Immature natural killer cell (primary cell): ENCODE measurements at regions not wholly inside any gene's neighbourhood (a gene's known extent, or its start where the extent isn't known, plus 50 kb on each side); places are given as distances from the start of the nearest gene placed in this dataset.

Experiments used
- DNase-seq, 3 donors: peaks; one replicate each; pipeline ENCODE4 v3.0.0; 2022; ENCODE audit warnings: mixed read lengths in 1 of 3
- H3K27ac Mint-ChIP-seq, 6 donors: one replicate each; pipeline ENCODE4 v1.8.0; 2020; ENCODE audit warnings: mixed read lengths in 6 of 6, mild to moderate bottlenecking in 5 of 6, inconsistent platforms in 4 of 6, moderate library complexity in 3 of 6
- H3K27me3 Mint-ChIP-seq, 3 donors: one replicate each; pipeline ENCODE4 v1.8.0; 2020 to 2021; ENCODE audit warnings: low read depth in 3 of 3, mild to moderate bottlenecking in 3 of 3, mixed read lengths in 3 of 3, moderate library complexity in 3 of 3, inconsistent platforms in 1 of 3
- H3K36me3 Mint-ChIP-seq, 3 donors: one replicate each; pipeline ENCODE4 v1.8.0; 2020; ENCODE audit warnings: mixed read lengths in 3 of 3, inconsistent platforms in 2 of 3, mild to moderate bottlenecking in 2 of 3
- H3K4me1 Mint-ChIP-seq, 2 donors: one replicate each; pipeline ENCODE4 v1.8.0; 2020; ENCODE audit warnings: inconsistent platforms in 2 of 2, mild to moderate bottlenecking in 2 of 2, mixed read lengths in 2 of 2, moderate library complexity in 1 of 2
- H3K4me3 Mint-ChIP-seq, 5 donors: one replicate each; pipeline ENCODE4 v1.8.0; 2020; ENCODE audit warnings: mild to moderate bottlenecking in 5 of 5, mixed read lengths in 5 of 5, inconsistent platforms in 3 of 5, moderate library complexity in 3 of 5
- H3K9me3 Mint-ChIP-seq, 6 donors: one replicate each; pipeline ENCODE4 v1.8.0; 2020; ENCODE audit warnings: mild to moderate bottlenecking in 6 of 6, mixed read lengths in 6 of 6, inconsistent platforms in 4 of 6, moderate library complexity in 3 of 6

- Mint-ChIP-seq H3K27me3 (peaks cover 0 to 3% (median 2%) of the 10 kb centered on the region in 3 donors), H3K9me3 (peaks cover 0 to 6% (median 4%) of the 10 kb centered on the region in 6 donors), H3K4me3 (no peak overlapping the region), H3K4me1 (no peaks in the 10 kb centered on the region), H3K36me3 (no peaks in the 10 kb centered on the region), H3K27ac (no peak overlapping the region)
- DNase-seq, result no peak
These were observed 239.4 kb downstream of the PLPP3 start for GRCh38 chr1:56339786-56340465.

GRCh38 chr1:56339093-56339492, 240.3 kb downstream of the PLPP3 start:
- Mint-ChIP-seq H3K27me3 (peaks cover 0 to 3% (median 2%) of the 10 kb centered on the region in 3 donors), H3K27ac (no peak overlapping the region), H3K4me1 (no peaks in the 10 kb centered on the region), H3K36me3 (no peaks in the 10 kb centered on the region), H3K4me3 (no peak overlapping the region), H3K9me3 (peaks cover 0 to 4% (median 2%) of the 10 kb centered on the region in 6 donors)
- no peak for DNase-seq

GRCh38 chr1:56336982-56337381, 242.4 kb downstream of the PLPP3 start:
- H3K4me3 Mint-ChIP-seq, result no peak overlapping the region
- H3K36me3 Mint-ChIP-seq, result no peaks in the 10 kb centered on the region
- H3K27me3 Mint-ChIP-seq, result peaks cover 0 to 5% (median 2%) of the 10 kb centered on the region in 3 donors
- DNase-seq, result no peak
- no peaks in the 10 kb centered on the region for H3K4me1 Mint-ChIP-seq
- H3K27ac Mint-ChIP-seq, result no peak overlapping the region
- peaks cover 0 to 4% (median under 1%) of the 10 kb centered on the region in 6 donors for H3K9me3 Mint-ChIP-seq

- Mint-ChIP-seq H3K4me3 (no peak overlapping the region), H3K27ac (no peak overlapping the region), H3K36me3 (no peaks in the 10 kb centered on the region), H3K9me3 (no peaks in the 10 kb centered on the region), H3K27me3 (peaks cover 0 to 7% (median 0%) of the 10 kb centered on the region in 3 donors), H3K4me1 (no peaks in the 10 kb centered on the region)
- no peak for DNase-seq
These were observed 244.0 kb downstream of the PLPP3 start for GRCh38 chr1:56335394-56335793.

- H3K27ac Mint-ChIP-seq, result no peak overlapping the region
- no peak for DNase-seq
- no peaks in the 10 kb centered on the region for H3K9me3 Mint-ChIP-seq
- H3K27me3 Mint-ChIP-seq, result peaks cover 0 to 5% (median 0%) of the 10 kb centered on the region in 3 donors
- no peaks in the 10 kb centered on the region for H3K4me1 Mint-ChIP-seq
- H3K4me3 Mint-ChIP-seq, result no peak overlapping the region
- no peaks in the 10 kb centered on the region for H3K36me3 Mint-ChIP-seq
These were observed 245.3 kb downstream of the PLPP3 start for GRCh38 chr1:56334047-56334446.

GRCh38 chr1:56333461-56333860, 245.9 kb downstream of the PLPP3 start:
- Mint-ChIP-seq H3K4me3 (no peak overlapping the region), H3K27ac (no peak overlapping the region), H3K27me3 (peaks cover 0 to 5% (median 0%) of the 10 kb centered on the region in 3 donors), H3K4me1 (no peaks in the 10 kb centered on the region), H3K36me3 (no peaks in the 10 kb centered on the region), H3K9me3 (no peaks in the 10 kb centered on the region)
- no peak for DNase-seq

GRCh38 chr1:56331892-56332567, 247.3 kb downstream of the PLPP3 start:
- Mint-ChIP-seq H3K27me3 (peaks cover 0 to 5% (median 0%) of the 10 kb centered on the region in 3 donors), H3K9me3 (no peaks in the 10 kb centered on the region), H3K4me1 (no peaks in the 10 kb centered on the region), H3K36me3 (no peaks in the 10 kb centered on the region), H3K27ac (no peak overlapping the region), H3K4me3 (no peak overlapping the region)
- DNase-seq, result no peak

GRCh38 chr1:56331207-56331891, 248.0 kb downstream of the PLPP3 start:
- Mint-ChIP-seq H3K9me3 (no peaks in the 10 kb centered on the region), H3K4me3 (no peak overlapping the region), H3K27ac (no peak overlapping the region), H3K27me3 (peaks cover 0 to 5% (median 0%) of the 10 kb centered on the region in 3 donors), H3K4me1 (no peaks in the 10 kb centered on the region), H3K36me3 (no peaks in the 10 kb centered on the region)
- no peak for DNase-seq

- no peak for DNase-seq
- H3K36me3 Mint-ChIP-seq, result no peaks in the 10 kb centered on the region
These were observed 248.9 kb downstream of the PLPP3 start for GRCh38 chr1:56330391-56331026.

GRCh38 chr1:56329970-56330369, 249.4 kb downstream of the PLPP3 start:
- H3K27me3 Mint-ChIP-seq, result peaks cover 0 to 6% (median 0%) of the 10 kb centered on the region in 3 donors
- no peak overlapping the region for H3K4me3 Mint-ChIP-seq
- DNase-seq, result no peak
- H3K36me3 Mint-ChIP-seq, result no peaks in the 10 kb centered on the region
- no peaks in the 10 kb centered on the region for H3K9me3 Mint-ChIP-seq
- no peaks in the 10 kb centered on the region for H3K4me1 Mint-ChIP-seq
- H3K27ac Mint-ChIP-seq, result no peak overlapping the region

More at GRCh38 chr1:56330391-56331026, 248.9 kb downstream of the PLPP3 start:
- H3K27ac Mint-ChIP-seq, result no peak overlapping the region
- H3K27me3 Mint-ChIP-seq, result peaks cover 0 to 6% (median 0%) of the 10 kb centered on the region in 3 donors
- no peak overlapping the region for H3K4me3 Mint-ChIP-seq
- no peaks in the 10 kb centered on the region for H3K9me3 Mint-ChIP-seq
- H3K4me1 Mint-ChIP-seq, result no peaks in the 10 kb centered on the region

- Mint-ChIP-seq H3K9me3 (no peaks in the 10 kb centered on the region), H3K4me3 (no peak overlapping the region), H3K27me3 (peaks cover 0 to 4% (median 0%) of the 10 kb centered on the region in 3 donors), H3K36me3 (no peaks in the 10 kb centered on the region), H3K4me1 (no peaks in the 10 kb centered on the region), H3K27ac (no peak overlapping the region)
- no peak for DNase-seq
These were observed 252.2 kb downstream of the PLPP3 start for GRCh38 chr1:56327195-56327594.

- Mint-ChIP-seq H3K36me3 (no peaks in the 10 kb centered on the region), H3K4me1 (no peaks in the 10 kb centered on the region), H3K9me3 (no peaks in the 10 kb centered on the region), H3K27me3 (peaks cover 0 to 4% (median 2%) of the 10 kb centered on the region in 3 donors), H3K4me3 (no peak overlapping the region), H3K27ac (no peak overlapping the region)
- DNase-seq, result no peak
These were observed 253.3 kb downstream of the PLPP3 start for GRCh38 chr1:56326056-56326455.

GRCh38 chr1:56324504-56324903, 254.9 kb downstream of the PLPP3 start:
- H3K4me1 Mint-ChIP-seq, result no peaks in the 10 kb centered on the region
- peaks cover 0 to 3% (median 2%) of the 10 kb centered on the region in 3 donors for H3K27me3 Mint-ChIP-seq
- H3K9me3 Mint-ChIP-seq, result no peaks in the 10 kb centered on the region
- no peak for DNase-seq
- H3K27ac Mint-ChIP-seq, result no peak overlapping the region
- no peak overlapping the region for H3K4me3 Mint-ChIP-seq
- H3K36me3 Mint-ChIP-seq, result no peaks in the 10 kb centered on the region

GRCh38 chr1:56322211-56322610, 257.2 kb downstream of the PLPP3 start:
- peaks cover 0 to 3% (median 2%) of the 10 kb centered on the region in 3 donors for H3K27me3 Mint-ChIP-seq
- H3K4me1 Mint-ChIP-seq, result no peaks in the 10 kb centered on the region
- H3K9me3 Mint-ChIP-seq, result no peaks in the 10 kb centered on the region
- H3K36me3 Mint-ChIP-seq, result no peaks in the 10 kb centered on the region
- no peak for DNase-seq
- no peak overlapping the region for H3K4me3 Mint-ChIP-seq
- H3K27ac Mint-ChIP-seq, result no peak overlapping the region
